Medulla oblongata (tissue), 1 donor: ENCODE measurements at regions not wholly inside any gene's neighbourhood (a gene's known extent, or its start where the extent isn't known, plus 50 kb on each side); places are given as distances from the start of the nearest gene placed in this dataset.
"Not testable (repeated sequence)": the region's sequence is repeated elsewhere in the genome, so short reads cannot be mapped to it uniquely, and the experiment has no call there.

Experiments used
- DNase-seq: peaks from one replicate; pipeline ENCODE4 v3.0.0-alpha.2; 2015; ENCODE audit errors: extremely low spot score

- not testable (repeated sequence) for DNase-seq
Measured at GRCh38 chr18:29715960-29716359, 1326.6 kb downstream of the DSC3 start.

- peak; percentile 4 for DNase-seq
Measured at GRCh38 chr18:29712785-29713184, 1329.8 kb downstream of the DSC3 start.

- no peak for DNase-seq
Measured at GRCh38 chr18:29711932-29712331, 1330.6 kb downstream of the DSC3 start.

GRCh38 chr18:29693334-29693733 is 1349.2 kb downstream of the DSC3 start:
- no peak for DNase-seq

GRCh38 chr18:29681578-29681977 is 1361.0 kb downstream of the DSC3 start:
- no peak for DNase-seq

- no peak for DNase-seq
Measured at GRCh38 chr18:29664278-29665036, 1378.1 kb downstream of the DSC3 start.

- no peak for DNase-seq
Measured at GRCh38 chr18:29661924-29662323, 1380.6 kb downstream of the DSC3 start.

- no peak for DNase-seq
Measured at GRCh38 chr18:29660777-29661176, 1381.8 kb downstream of the DSC3 start.

- DNase-seq = no peak
Measured at GRCh38 chr18:29653671-29654215, 1388.8 kb downstream of the DSC3 start.

- DNase-seq = no peak
Measured at GRCh38 chr18:29652797-29653196, 1389.7 kb downstream of the DSC3 start.

- no peak for DNase-seq
Measured at GRCh38 chr18:29651122-29651680, 1391.3 kb downstream of the DSC3 start.

GRCh38 chr18:29648891-29649290 is 1393.7 kb downstream of the DSC3 start:
- DNase-seq = no peak

GRCh38 chr18:29647700-29648099 is 1394.8 kb downstream of the DSC3 start:
- DNase-seq = no peak

- DNase-seq = no peak
Measured at GRCh38 chr18:29644276-29644675, 1398.3 kb downstream of the DSC3 start.

- DNase-seq = no peak
Measured at GRCh38 chr18:29629493-29630036, 1413.0 kb downstream of the DSC3 start.

GRCh38 chr18:29626094-29626493 is 1416.4 kb downstream of the DSC3 start:
- no peak for DNase-seq

GRCh38 chr18:29616867-29617266 is 1425.7 kb downstream of the DSC3 start:
- DNase-seq = no peak

- no peak for DNase-seq
Measured at GRCh38 chr18:29608982-29609381, 1432.1 kb upstream of the CDH2 start.

- DNase-seq = no peak
Measured at GRCh38 chr18:29605365-29605764, 1428.4 kb upstream of the CDH2 start.

GRCh38 chr18:29596959-29597358 is 1420.0 kb upstream of the CDH2 start:
- DNase-seq = no peak

GRCh38 chr18:29594493-29594892 is 1417.6 kb upstream of the CDH2 start:
- DNase-seq = no peak

- DNase-seq = no peak
Measured at GRCh38 chr18:29588446-29589100, 1411.6 kb upstream of the CDH2 start.

GRCh38 chr18:29586210-29586609 is 1409.3 kb upstream of the CDH2 start:
- DNase-seq = no peak
